Frontal cortex (tissue), 3 donors: ENCODE measurements at regions not wholly inside any gene's neighbourhood (a gene's known extent, or its start where the extent isn't known, plus 50 kb on each side); places are given as distances from the start of the nearest gene placed in this dataset.
"Not testable (repeated sequence)": the region's sequence is repeated elsewhere in the genome, so short reads cannot be mapped to it uniquely, and the experiment has no call there.

Experiments used
- DNase-seq, 2 donors: peaks; one replicate each; pipeline ENCODE4 v3.0.0; 2012; ENCODE audit warnings: low spot score in 2 of 2
- FAIRE-seq: peaks from 2 replicates; lab custom pipeline; 2012; peaks lifted over from hg19 to GRCh38; lab: Jason Lieb, UNC
- donor health status: control.
- donor health status: control.
- donor health status: control.

DNA sequence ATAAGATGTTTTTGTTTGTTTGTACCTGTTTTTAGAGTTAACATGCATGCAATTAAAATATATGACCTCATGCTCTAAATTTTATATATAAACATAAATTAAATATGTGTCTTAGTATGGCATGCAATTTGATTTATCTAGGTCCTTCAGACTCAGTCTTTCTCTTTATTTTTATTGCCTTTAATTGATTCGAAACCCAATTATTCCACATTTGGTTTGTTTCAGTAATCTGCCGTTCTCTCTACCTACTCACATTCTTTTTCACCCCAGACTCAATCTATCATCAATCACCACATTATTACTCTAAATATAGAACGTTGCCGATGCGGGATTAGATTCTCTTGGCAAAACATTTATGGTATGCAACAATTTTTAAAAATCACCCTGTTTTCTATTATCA lies 1492.8 kb downstream of the RAPGEF2 start:
- DNase-seq (no peak), FAIRE-seq (no peak)

DNA sequence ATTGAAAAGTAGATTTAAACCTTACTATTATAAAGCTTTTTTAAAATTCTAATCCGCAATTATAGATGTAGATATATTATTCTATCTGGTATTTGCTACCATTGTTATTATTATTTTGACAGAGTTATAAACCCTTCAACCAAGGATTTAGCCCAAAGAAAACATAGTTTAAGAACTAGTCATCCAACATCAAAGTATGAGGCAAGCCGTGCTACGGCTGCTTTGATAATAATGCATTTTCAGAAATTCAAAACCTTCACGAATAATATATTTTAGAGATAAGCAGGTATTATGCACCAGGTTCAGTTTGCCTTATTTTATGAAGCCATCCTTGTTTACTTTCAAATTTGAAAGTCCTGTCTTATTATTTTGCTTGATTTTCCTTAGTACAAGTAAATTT lies 1501.7 kb downstream of the RAPGEF2 start:
- DNase-seq (no peak), FAIRE-seq (no peak)

DNA sequence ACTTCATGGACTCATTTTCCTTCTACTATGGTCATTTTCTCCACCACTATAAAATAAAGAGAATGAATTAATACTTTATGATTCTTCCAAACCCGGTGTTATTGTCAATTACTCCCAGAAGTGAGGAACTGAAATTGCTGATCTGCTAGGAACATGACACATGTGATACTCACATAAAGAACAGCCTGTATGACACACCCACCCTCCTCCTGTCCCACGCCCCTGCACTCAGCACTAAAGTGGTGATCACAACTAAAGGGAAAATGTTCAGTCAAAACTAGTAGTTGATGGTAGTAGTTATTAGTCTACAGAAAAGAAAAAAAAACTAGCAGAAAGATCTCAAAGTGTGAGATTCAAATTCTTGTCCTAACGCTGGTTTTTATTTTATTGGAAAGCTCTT lies 1508.3 kb downstream of the RAPGEF2 start:
- DNase-seq (no peak), FAIRE-seq (no peak)

DNA sequence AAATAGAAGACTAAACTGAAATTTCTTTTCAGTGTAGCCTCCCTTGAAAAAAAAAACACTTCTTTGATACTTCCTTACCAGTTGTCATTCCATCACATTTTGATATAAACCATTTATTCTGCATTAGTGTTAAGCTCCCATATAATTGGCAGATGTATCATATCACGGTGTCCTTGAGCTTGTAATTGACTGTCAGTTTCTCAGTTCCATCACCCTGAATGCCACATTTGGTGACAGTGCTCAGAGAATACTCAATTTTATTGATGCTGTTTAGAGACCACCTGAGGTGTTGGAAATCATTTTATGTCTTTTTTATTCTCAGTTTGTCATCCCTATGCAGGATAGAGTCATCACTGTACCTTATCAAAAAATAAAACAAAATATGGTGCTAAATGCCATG lies 1528.2 kb downstream of the RAPGEF2 start:
- no peak for DNase-seq
- FAIRE-seq: no peak

DNA sequence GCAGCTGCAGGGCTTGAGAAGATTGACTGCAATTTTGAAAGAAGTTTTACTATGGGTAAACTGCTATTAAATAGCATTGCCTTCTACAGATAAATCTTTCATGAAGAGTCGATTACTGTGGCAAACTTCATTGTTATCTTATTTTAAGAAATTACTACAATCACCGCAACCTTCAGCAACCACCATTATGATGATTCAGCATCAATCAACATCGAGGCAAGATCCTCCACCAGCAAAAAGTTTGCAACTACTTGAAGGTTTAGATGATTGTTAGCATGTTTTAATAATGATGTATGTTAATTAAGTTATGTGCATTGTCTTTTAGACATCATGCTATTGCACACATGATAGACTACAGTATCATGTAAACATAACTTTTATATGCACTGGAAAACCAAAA lies 1511.0 kb downstream of the FSTL5 start:
- no peak for FAIRE-seq

DNA sequence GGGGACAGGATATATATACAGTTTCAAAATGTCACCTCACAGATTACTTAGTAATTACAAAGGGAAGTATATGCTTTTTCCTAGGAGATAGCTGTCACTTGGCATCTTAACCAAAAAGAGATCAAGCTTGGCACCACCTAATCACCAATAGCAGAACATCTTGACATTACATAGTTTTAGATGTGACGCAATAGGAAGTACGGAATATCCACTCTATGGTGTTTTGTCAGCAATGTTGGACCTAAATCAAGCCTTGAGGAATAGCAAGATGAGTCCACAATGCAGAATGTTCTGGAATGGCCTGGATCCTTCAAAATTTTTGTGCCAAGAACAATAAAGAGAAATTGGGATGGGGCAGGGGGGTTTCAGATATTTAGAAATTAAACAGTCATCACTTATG lies 1488.2 kb downstream of the FSTL5 start:
- FAIRE-seq: no peak
- no peak for DNase-seq

More for the DNA sequence above, 1511.0 kb downstream of the FSTL5 start:
- no peak for DNase-seq

DNA sequence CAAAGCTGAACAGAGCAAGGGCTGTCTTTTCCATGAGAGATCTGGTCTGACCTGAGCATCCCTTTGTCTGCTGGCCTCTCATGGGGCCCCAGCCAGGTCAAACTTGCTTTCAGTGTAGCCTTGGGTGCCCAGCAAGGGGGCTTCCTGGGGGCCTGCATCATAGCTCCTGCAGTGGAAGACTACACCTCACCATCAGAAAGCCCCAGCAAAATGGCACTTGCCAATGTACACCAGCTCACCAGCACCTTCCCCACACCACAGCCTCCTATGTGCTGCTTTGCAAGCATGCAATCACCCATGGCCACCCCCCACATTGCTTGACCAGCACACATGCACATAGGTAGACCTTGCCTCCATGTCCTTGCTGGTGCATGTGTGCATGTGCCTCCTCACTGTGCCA lies 1478.1 kb downstream of the FSTL5 start:
- FAIRE-seq: no peak

DNA sequence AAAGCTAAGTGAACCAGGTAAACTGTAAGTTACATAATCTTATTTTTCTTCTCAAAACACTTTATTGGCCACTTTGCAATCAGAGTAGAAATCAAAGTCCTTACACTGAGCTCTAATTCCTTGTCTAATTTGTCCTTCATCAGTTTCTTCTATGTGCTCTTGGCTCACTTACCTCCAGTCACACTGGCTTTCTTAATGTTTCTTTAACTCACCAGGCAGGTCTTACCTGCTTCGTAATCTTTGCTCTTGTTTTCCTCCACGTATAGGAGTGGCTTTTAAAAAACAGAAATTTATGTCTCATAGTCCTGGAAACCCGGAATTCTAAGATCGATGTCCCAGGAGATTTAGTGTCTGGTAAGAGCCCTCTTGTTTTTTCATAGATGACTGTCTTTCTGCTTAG lies 1462.1 kb downstream of the FSTL5 start:
- DNase-seq: no peak
- no peak for FAIRE-seq

More for the DNA sequence above, 1478.1 kb downstream of the FSTL5 start:
- no peak for DNase-seq

DNA sequence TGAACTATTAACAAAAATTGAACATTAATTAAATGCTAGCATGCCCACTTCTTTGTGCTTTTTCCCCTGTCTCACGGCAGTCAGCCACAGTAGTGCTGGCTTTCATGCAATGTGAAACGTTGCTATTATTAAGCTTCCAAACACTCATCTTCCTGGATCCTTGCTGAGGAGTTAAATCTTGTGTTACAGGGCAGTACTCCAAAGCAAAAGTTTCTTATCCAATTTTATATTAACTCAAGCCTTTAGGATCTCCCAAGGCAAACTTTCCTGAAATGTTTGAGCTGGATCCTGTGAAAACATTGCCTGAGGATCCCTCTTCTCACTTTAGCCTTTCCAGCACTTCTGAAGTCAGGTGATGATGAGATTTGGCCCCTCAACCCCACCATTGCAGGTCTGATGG lies 1454.8 kb downstream of the FSTL5 start:
- no peak for FAIRE-seq
- no peak for DNase-seq

DNA sequence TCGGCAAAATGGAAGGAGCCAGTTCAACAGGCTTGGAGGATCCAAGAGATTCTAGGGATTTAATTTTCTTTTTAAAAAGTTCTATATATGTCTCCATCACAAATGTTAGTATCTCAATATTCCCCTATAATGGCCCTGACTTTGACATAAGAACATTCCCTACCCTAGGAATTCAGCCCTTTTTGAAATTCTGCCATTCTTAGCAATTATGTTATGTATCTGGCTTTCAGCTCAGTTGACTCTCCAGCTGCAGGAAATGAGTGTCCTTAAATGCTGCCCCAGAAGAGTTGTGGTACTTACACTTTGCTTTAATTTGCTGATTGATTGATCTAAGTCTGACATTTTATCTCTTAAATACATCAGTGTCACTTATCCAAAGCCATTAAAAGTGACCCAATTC lies 1454.3 kb downstream of the FSTL5 start:
- no peak for FAIRE-seq
- no peak for DNase-seq

DNA sequence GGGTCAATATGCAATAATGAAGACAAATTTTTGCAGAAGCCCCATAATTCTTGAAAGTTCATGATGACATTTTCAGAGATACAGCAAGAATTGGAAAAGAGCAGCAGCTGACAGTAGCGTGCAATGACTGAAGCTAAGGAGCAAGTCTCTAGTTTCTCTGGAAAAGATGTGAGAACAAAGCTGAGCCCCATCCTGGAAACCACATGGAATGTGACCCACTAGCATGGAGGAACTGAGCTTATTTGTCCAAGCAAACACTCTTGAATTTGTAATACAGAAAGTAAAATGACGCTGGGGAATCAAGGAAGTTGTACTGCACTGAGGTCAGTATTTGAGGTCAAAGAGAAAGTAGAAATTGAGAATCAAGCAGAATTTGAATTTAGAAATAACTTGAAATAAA lies 1447.2 kb downstream of the FSTL5 start:
- FAIRE-seq (no peak), DNase-seq (no peak)

DNA sequence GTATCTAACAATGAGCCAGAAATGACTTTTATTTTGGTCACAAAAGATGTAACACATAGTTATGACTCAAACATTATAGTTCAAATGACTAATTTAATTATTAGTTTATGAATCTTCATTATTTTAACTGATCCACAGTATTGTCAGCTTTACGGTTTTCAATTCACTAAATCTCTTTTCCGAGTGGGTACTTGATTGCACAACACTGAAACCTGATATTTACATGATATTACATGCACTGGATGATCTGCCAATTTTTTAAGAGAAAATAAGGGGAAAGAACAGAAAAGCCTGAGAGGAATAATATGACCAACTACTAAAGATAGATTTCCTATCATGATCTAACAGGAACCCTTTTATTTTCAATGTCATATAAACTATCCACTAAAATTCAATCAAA lies 1446.0 kb downstream of the FSTL5 start:
- DNase-seq (no peak), FAIRE-seq (no peak)

DNA sequence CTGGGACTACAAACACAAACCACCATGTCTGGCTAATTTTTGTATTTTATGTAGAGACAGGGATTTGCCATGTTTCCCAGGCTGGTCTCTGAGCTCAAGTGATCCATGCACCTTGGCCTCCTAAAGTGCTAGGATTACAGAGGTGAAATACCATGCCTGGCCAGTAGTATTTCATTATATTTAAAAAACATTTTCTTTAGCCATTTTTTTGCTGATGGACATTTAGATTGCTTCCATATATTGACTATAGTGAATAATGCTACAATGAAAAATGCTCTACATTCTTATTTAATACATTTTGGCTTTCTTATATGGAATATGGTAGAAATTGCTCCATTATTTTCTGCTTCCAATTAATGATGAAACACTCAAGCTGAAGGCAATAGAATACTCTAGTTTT lies 1439.7 kb downstream of the FSTL5 start:
- DNase-seq: no peak

DNA sequence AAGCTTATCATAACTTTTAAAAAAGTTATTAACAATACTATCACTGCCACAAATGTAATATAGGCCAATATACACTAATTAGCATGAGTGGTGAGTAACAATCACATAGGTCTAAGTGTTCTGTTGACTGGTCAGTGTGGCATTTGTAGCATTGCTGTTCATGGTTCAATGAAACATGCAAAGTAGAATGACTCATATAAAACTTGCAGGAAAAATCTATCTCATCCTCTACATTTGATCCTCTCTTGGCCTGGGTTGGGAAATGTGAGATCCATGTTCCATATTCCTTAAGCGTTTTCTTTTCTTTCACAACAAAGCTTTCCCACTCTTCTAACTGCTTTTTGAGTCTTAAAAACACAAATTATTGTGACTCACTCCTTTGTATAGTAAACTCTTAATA lies 1418.7 kb downstream of the FSTL5 start:
- no peak for FAIRE-seq

More for the DNA sequence above, 1439.7 kb downstream of the FSTL5 start:
- no peak for FAIRE-seq

DNA sequence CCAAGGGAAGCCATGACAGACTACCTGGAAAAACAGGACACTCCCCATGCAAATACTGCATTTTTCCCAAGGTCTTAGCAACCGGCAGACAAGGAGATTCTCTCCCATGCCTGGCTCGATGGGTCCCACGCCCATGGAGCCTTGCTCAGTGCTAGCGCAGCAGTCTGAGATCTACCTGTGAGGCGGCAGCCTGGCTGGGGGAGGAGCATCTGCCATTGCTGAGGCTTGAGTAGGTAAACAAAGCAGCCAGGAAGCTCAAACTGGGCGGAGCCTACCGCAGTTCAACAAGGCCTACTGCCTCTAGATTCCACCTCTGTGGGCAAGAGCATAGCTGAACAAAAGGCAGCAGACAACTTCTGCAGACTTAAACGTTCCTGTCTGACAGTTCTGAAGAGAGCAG lies 1417.2 kb downstream of the FSTL5 start:
- FAIRE-seq, DNase-seq: not testable (repeated sequence)

More for the DNA sequence above, 1418.7 kb downstream of the FSTL5 start:
- DNase-seq: no peak

DNA sequence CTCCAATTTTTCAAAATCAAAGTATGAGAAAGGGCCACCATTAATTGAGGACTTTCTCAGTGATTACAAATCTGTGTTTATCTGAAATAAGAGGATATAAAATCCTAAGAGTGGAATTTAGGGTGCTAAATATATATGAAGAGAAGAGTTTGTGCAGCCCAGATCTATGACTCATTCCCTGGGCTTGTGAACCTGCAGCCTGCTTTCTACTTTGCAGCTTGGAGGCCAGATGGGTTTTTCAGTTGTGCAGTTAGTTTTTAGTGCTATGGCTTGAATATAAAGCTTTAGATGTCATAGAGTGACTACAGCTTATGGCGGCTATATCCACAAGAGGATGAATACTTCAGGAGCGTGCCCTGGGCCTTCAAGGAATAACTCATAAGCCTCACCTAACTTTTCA lies 1391.1 kb downstream of the FSTL5 start:
- no peak for DNase-seq
- FAIRE-seq: no peak

DNA sequence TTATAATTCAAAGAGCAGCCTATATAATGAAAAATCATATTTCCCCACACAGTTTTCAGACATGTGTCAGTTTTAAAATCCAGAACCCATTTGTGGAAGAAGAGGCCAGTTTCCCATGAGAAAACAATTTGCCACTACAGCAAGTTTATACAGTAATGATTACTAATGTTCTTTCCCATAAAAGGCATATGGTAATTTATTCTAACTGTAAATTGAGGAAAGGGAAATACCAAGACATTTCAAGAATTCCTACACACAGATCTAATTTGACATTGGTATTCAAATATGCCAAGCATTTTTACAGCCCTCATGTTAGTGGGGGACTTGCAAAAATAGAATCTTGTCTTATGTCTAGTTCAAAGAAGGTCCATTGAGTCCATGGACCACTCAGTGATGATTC lies 1368.6 kb downstream of the FSTL5 start:
- DNase-seq (no peak), FAIRE-seq (no peak)

DNA sequence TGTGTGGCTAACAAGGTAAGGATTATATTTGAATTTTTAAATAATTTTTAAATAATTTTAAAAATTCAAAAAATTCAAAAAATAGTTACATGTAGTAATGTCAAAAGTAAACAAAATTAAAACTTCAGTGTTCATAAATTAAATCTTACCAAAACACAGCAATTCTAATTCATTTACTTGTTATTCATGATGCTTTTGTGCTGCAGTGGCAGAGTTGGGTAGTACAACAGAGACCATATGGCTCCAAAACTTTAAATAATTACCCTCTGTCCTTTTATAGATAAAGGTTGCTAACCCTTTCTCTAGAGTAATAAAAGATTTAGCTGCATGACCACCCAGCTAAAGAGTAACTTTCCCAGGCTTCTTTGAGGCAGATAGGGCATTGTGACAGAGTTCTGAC lies 1355.6 kb downstream of the FSTL5 start:
- DNase-seq (no peak), FAIRE-seq (no peak)

DNA sequence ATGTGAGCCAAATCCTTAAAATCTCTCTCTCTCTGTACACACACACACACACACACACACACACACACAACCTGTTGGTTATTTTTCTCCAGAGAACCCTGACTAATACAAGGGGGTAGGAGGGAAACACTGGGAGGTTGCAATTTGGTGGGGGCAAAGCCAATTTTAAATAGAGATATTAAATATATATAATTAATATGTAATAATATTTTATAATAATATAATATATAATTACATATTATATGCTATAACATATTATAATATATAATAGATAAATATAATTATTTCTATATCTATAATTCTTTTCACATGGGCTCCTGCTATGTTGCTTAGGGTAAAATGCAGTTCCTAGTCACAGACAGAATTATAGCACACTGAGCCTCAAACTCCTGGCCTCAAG lies 1354.2 kb downstream of the FSTL5 start:
- FAIRE-seq: no peak

DNA sequence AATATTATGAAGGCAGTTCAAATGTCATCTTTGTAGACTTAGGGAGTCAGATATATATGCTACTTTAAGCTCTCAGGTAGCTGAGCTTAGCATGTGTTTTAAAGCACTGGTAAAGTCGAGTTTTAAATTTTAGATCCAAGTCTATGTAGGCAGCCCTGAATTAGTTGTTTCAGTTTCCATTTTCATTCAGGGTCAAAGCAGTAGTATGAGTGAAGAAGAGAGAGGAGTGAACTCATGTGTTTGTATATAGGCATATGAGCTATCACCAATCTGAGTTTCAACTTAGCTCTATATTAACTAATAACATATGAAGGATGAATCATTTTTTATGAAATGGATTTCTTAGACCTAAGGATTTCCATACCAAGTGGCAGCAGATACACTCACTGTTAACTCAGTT lies 1353.4 kb downstream of the FSTL5 start:
- FAIRE-seq: no peak
- no peak for DNase-seq

More for the DNA sequence above, 1354.2 kb downstream of the FSTL5 start:
- DNase-seq: no peak

DNA sequence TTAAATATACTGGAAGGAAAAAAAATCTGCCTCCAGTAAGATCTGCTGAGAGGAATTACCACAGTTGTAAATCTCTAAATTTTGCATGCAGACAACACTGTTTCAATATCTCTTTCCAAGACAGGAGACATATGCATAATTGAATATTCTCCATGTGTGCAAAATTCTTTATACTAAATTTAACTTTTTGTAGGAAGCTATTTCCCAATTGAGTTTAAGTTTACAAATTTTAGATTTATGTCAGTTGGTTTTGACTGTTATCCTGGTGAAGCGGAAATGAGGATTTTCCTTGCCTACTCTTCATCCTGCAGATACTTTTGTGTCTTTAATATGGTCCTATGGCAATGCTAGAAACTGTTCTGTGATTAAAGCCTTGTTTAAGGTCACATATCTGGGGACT lies 1352.9 kb downstream of the FSTL5 start:
- DNase-seq: no peak
- no peak for FAIRE-seq

DNA sequence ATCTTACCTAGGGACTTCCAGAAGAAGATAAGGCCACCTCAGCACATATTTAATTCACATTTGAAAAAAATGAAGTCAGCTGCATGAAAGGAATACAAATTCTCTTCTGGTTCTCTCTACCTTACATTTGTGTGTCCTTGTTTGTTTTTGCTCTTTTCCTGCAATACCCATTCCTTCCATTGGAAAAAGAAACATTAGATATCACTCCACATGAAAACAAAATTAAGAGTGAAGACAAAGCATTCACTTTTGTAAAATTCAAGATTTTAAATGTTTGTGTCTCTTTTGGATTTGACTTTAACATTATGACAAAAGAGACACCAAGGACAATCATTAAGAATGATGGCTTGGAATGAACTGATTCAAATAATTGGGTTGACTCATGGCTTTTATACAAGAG lies 1351.8 kb downstream of the FSTL5 start:
- FAIRE-seq (no peak), DNase-seq (no peak)

DNA sequence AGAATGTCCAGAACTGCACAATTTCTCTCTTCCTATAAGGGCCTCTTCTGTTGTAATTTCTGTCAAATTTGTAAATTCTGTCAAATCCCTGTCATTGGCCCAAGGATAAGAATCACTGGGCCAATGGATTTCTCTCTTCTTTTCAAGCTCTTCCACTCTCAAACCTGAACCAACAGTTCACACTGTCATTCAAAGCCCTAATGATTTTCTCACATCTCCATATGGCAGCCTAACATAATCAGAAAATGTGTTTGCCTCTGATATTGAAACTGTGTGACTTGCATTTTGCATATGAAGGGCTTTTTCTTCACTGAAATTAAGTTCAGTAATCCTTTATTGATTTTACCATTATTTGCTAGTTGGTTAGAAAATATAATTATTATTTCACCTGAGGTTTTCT lies 1349.1 kb downstream of the FSTL5 start:
- FAIRE-seq: no peak

More for the DNA sequence above, 1349.1 kb downstream of the FSTL5 start:
- no peak for DNase-seq
